ENCODE measurements at regions not wholly inside any gene's neighbourhood (a gene's known extent, or its start where the extent isn't known, plus 50 kb on each side); places are given as distances from the start of the nearest gene placed in this dataset.

GRCh38 chr16:79449067-79449769 lies 151.3 kb downstream of the MAF start:
- H3K27me3 ChIP-seq (ENCODE audit: control insufficient read depth in 2 of 2, insufficient read depth in 2 of 2, low read length in 2 of 2): peaks cover 14 to 15% of the 10 kb centered on the region in 2 experiments
- intact Hi-C loops (cut with micrococcal nuclease): no loop called here
- H3K4me3 ChIP-seq: no peak overlapping the region
- FAIRE-seq (no peak), DNase-seq (ENCODE audit: extremely low read depth in 1 of 4, low spot score in 3 of 4) (no peak), ATAC-seq (no peak)
- H3K9me3 ChIP-seq (replicated peaks; ENCODE audit: control insufficient read depth, insufficient read depth, low read depth, low read length): no peaks in the 10 kb centered on the region
- H3K36me3 ChIP-seq (ENCODE audit: control insufficient read depth, insufficient read depth, low read length): no peaks in the 10 kb centered on the region
- 4% methylated on average over 10 of the region's 10 CpGs for WGBS (ENCODE audit: insufficient coverage, low coverage, missing lambda C conversion rate)
- ChIA-PET CTCF (ENCODE audit: low intra/inter-chr PET ratio) (no interaction called here), POLR2A (no interaction called here)
- H2AFZ ChIP-seq (ENCODE audit: low read depth, low read length): no peak overlapping the region
- H4K20me1 ChIP-seq (replicated peaks; ENCODE audit: control insufficient read depth, insufficient read depth, low read length): no peaks in the 10 kb centered on the region
- H3K79me2 ChIP-seq (ENCODE audit: control insufficient read depth, insufficient read depth, low read length): no peaks in the 10 kb centered on the region
- in situ Hi-C loops (cut with MboI): no loop called here
- no peak overlapping the region for H3K27ac ChIP-seq (ENCODE audit: extremely low read depth, low read depth, low read length)
- H3K4me1 ChIP-seq (replicated peaks in 1 of 2; ENCODE audit: control insufficient read depth in 2 of 2, insufficient read depth in 2 of 2, low read length in 2 of 2): no peaks in the 10 kb centered on the region
- peak; percentile 20; the same call in 1 of the 2 replicates for TF ChIP-seq TFE3 (CRISPR knock-in tag; IDR thresholded peaks at IDR 0.05)
- no peak for TF ChIP-seq NKRF (IDR thresholded peaks at IDR 0.05; ENCODE audit: borderline replicate concordance)
- no peaks in the 10 kb centered on the region for H3K9me1 ChIP-seq (ENCODE audit: control insufficient read depth, insufficient read depth, low read length)
- no peak overlapping the region for H3K4me2 ChIP-seq (ENCODE audit: insufficient read depth, low read length)
- no TSS peak for BruUV-seq (replicated peaks)
- H3K9ac ChIP-seq (ENCODE audit: insufficient read depth in 1 of 2, low read depth in 2 of 2, low read length in 2 of 2): no peak overlapping the region
